HG02884 (cell line): ENCODE measurements at regions not wholly inside any gene's neighbourhood (a gene's known extent, or its start where the extent isn't known, plus 50 kb on each side); places are given as distances from the start of the nearest gene placed in this dataset.

ENCODE experiments used
- ATAC-seq: cut with Tn5 transposase; IDR thresholded peaks from one replicate; pipeline ENCODE4 v1.9.1; 2021; ENCODE audit warnings: mild to moderate bottlenecking, moderate library complexity; ENCODE audit not compliant: unreplicated experiment

DNA sequence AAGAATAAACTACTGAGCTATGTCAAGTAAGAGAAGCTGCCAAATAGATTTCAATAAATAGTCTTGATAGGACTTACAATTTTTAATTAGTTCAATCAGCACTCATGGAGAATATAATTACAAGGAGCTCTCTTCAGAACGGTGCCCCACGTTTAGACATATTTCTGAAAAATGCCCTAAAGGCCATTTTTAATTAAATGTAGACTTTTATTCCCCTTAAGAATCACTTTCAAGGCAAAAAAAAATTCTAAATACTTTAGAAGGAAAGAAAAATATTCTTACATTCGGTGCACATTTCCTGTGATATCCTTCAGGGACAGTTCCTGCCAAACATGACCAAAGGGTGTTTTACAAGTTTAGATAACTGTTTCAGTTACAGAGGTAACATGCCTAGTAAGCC lies 202.5 kb upstream of the CDH7 start:
- no peak for ATAC-seq

DNA sequence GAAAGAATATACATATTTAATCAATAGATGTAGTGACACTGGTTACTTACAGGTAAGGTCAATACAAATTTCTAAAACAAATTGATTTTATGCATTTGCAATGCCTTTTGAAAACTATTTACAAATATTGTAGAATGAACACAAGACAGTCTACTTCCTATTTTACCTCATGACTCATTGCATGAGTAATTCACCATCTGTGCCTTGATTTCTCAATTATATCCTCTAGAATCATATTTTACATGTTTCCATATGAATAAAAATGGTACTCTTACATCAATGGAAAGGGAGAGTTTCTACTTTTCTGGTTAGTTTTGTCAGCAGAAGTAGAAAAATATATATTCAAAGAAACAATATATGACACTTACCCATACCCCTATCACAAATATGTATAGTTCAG lies 203.8 kb upstream of the CDH7 start:
- ATAC-seq = no peak

DNA sequence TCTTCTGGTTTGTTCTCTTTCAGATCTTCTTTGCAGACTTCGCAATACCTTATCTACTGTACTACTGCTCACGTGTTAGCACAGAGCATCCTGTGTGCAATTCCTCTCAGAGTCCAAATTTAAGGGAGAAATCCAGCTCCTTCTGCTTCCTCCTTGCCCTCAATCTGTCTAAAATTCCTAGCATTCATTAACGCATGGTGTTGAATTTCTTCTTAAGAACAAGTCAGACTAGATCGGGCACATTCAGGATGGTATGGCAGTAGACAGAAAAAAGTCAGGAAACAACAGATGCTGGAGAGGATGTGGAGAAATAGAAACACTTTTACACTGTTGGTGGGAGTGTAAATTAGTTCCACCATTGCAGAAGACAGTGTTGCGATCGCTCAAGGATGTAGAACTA lies 206.1 kb upstream of the CDH7 start:
- no peak for ATAC-seq

DNA sequence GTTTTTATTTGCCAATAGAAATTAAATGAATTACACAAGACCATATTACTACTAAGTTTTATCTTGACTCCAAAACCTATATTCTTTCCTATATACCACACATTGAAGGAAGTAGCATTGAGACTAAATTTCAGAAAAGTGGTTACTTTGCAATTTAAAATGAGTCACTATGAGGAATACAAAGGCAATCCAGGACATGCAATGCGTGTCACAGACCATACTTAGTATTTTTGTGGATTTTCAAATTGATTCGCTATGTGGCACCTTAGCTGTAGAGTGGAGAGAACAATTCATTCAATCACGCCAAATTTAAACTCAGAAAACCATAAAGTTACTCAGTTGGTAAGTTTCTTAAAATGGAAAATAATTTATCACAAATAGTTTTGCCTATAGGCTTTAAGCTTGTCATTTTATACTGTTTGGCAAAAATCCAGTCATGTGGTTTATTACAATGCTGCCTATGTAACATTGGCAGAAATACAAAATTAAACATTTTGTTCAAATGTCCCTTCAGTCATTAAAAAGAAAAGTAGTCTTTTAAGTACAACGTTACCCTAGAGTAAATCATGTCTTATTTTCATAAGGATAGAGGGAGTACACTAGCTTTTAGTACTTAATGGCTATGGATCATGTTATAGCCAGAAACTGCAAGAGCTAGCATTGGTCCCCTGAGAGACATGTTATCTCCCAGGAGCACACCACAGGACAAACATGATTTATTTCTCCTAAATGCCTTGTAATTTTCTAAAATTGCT lies 222.8 kb upstream of the CDH7 start:
- ATAC-seq = no peak

DNA sequence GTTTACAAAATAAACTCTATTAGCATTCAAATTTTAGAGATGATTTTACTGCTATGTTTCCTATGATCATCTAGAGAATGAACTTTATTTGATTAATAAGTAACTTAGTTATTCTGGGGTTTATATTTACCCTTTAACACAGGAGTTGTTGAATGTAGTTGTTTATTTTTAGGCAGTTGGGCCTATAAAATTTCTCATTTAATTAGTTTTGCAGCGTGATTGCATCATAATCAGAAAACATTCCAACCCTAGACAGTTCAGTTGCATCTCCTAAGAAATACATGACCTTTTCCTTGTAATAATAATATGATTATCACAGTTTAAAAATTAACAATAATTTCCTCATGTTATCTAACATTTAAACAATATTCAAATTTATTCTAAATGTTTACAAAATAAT lies 224.7 kb upstream of the CDH7 start:
- ATAC-seq = no peak

DNA sequence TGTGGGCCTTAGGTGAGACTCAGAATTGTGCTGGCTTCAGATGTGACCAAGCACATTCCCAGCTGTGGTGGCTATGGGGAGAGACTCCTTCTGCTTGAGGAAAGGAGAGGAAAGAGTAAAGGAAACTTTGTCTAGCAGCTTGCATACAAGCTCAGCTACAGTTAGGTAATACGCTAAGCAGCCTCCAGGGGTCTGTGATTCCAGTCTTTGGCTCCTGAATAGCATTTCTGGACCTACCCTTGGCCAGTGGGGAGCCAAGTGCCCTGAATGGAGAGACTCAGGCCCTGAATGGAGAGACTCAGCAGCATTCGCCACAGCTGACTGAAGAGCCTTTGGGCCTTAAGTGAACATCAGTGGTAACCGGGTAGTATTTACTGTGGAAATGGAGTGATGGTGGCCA lies 227.4 kb upstream of the CDH7 start:
- ATAC-seq = no peak

DNA sequence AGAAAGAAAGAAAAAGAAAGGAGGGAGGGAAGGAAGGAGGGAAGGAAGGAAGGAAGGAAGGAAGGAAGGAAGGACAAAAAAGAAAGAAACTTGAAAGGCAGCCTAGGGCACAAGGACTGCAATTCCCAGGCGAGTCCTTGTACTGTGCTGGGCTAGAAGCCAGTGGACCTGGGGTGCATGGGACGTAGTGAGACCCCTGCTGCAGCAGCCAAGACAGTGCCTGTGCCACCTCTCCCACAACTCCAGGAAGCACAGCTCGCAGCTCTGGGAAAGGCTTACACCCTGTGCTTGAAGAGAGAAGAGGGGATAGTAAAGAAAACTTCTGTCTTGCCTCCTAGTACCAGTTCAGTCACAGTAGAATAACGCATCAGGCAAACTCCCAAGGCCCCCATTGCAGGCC lies 227.9 kb upstream of the CDH7 start:
- no peak for ATAC-seq

DNA sequence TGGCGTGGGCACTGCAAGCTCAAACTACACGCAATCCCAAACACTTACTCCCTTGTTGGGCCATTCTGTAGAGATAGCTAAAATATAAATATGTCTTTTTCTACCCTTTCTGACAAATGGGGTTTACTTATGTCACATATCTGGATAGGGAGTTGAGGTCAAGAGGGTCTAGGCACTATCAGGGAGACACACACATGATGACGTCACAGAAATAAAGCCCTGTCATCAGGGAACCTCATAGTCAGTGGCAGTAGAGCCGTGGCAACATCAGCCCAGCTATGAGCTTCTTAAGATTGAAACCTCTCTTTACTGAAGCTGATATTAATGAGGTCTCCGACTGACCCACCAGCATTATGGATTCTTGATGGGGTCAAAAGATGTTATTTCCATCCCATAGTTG lies 234.6 kb upstream of the CDH7 start:
- no peak for ATAC-seq

DNA sequence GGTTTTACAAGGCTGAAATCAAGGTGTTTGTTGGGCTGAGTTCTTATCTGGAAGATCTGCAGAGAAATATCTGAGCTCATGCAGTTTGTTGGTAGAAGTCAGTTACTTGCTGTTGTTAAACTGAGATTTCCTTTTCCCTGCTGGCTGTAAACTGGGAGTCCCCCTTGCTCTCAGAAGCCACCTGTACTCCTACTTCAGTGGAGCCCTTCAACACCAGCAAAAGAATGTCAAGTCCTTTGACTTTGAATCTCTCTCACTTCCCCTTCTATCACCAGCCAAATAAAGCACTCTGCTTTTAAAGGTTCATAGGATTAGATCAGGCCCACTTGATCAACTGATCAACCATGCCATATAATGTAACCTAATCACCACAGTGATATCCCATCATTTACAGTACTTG lies 252.2 kb upstream of the CDH7 start:
- ATAC-seq = no peak

DNA sequence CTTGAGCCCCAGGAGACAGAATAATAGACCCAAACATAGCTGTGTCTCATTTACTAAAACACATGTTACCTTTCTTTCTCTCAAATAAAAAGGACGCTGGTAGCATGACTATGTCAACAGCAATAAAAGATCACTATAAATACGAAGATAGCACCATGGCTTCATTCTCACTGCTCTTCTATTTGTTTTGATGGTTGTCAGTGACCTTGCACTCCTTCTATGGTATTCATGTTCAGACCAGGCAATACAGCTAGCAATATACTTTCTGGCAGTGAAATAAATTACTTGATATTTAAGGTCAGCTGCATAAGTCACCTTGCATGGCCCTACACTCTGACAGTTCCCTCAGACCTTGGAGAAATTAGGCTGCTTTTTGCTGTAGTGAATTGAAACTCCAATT lies 263.2 kb upstream of the CDH7 start:
- ATAC-seq = no peak

DNA sequence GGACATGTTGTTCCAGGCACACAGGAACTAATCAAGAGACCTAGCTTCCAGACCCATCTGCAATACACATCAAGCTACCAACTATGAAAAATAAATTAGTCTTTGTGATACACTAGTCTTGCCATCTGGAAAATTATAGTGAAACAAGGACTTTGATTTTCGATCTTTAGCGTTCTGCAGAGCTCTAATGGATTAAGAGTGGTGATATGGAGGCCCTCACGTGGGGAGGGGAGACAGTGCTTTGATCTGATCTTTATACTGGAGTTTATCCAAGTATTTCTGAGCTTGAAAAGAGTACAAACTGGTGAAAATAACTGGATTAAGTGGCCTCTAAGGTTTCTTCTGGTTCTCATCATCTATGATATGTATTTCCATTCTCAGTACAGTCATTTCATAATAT lies 273.4 kb upstream of the CDH7 start:
- ATAC-seq = no peak

DNA sequence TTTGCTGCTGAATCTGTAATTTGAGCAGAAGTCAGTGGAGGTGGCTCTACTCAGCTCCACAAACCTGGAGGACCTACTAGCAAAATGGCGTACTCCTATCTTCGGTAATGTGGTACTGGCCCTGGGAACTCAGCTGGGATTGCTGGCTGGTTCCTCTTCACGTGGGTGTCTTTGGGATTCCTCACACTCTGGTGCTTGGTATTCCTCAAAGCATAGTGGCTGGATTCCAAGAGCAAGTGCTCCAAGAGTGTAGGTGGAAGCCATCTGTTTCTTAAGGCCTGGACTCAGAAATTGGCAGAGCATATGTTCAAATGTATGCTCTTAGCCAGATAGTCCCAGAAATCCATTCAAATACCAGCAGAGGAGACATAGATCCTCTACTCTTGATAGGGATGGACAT lies 281.9 kb upstream of the CDH7 start:
- no peak for ATAC-seq

DNA sequence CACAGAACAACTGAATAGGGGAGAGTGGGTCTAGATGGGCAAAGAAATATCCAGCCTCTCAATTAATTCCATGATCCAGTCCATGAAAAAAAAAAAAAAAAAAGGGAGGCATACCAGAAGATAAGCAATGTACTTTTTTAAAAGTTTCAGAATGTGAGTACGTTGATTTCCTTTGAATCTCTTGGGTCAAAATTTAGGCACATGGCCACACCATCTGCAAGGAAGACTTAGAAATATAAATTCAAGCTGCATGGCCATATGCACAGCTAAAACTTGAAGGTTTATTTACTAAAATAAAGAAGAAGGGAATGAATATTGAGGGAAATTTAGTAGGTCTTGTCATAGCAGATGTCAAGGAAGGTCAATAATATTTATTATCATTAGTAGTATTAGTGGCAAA lies 286.5 kb upstream of the CDH7 start:
- no peak for ATAC-seq

DNA sequence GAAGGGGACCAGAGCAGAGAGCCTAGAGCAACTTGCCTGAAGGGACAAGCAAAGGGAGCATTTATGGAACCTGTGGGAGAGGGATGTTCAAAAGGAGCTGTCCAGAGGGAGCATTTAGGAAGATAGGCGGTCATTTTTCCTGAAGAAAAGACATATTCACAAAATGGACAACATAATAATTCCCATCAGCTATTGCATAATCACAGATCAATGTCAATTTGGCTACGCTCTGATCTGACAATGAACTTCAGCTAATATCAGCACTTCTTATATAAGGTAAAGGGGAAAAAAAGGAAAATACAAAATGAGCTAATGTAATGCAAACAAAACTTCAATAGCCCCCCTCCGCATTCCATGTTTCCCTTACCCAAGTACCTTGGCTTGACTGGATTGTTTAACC lies 291.1 kb upstream of the CDH7 start:
- no peak for ATAC-seq

DNA sequence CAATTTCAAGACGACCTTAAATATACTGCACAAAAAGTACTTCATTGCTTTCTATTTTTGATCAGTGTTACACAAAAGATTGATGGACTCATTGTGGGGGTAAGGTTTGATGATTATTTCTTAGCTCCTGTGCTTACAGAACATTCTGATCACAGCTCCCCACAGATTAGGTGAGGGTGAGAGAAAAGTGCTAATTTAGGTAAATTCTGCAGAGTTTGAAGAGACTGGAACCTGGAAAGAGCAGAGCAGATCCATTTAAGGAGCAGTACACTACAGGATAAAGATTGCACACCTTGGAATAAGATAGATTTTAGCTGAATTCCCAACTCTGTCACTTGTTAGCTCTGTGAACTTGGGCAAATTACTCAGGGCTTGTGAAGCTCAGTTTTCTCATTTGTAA lies 291.9 kb upstream of the CDH7 start:
- no peak for ATAC-seq

DNA sequence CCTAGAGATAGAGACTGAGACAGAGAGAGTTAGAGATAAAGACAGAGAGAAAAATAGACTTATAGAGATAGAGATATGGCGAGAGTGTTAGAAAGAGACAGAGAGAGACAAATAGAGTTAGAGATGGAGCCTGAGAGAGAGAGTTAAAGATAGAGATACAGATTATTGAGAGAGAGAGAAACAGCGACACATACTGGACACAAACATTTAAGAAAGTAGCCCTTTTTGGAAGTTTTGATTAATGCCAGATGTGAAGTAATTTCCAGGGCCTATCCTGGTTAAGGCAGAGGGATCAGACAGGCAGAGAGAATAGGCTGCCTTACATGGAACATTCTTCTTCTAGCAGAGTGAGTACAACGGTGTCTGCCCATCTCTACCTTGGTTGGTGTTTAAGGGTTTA lies 311.6 kb upstream of the CDH7 start:
- ATAC-seq = no peak

DNA sequence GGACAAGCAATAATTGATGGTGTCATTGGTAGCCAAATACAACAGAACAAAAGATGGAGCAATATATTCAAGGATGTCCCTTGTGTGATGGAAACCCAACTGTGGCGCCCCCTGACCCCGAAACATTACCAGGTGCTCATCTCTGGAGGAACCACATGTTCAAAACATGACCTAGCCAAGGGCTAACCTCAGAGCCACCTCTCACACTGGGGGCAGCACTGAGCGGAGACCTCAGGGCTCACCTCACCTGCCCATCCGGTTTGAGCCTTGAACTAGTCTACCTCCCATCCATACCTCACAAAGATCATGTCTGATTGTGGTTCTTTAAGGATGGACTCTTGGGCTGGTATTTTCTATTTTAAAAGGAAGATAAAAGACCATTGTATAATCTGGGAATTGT lies 314.4 kb upstream of the CDH7 start:
- ATAC-seq = no peak

DNA sequence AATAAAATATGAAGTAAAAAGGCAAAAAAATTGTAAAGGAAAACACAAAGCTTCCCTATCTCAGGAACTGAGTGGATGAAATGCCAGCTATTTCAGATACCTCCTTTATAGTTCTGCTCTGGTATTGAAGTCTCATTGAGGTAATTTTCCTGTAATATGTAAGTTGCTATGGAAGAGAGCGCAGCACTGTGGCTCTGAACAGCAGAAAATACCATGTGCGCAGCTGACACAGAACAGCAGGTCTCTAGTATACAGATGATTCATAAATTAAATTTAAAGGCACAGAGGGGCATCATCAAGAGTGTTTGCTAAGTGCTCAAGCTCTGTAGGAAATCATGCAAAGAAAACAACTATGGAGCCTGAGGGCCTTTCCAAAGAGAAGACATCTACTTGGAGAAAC lies 315.3 kb upstream of the CDH7 start:
- ATAC-seq = no peak

DNA sequence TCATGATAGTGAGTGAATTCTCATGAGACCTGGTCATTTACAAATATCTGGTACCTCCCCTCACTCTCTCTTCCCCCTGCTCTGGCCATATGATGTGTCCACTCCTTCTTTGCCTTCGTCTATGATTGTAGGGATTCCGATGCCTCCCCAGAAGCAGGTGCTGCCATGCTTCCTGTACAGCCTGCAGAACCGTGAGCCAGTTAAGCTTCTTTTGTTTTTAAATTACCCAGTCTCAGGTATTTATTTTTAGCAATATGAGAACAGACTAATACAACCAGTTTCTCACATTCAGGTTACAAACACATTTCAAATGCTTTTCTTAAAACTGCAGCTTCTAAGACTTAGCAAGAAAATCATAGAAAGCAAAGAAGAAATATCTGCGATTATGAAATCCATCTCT lies 321.2 kb upstream of the CDH7 start:
- ATAC-seq = no peak

DNA sequence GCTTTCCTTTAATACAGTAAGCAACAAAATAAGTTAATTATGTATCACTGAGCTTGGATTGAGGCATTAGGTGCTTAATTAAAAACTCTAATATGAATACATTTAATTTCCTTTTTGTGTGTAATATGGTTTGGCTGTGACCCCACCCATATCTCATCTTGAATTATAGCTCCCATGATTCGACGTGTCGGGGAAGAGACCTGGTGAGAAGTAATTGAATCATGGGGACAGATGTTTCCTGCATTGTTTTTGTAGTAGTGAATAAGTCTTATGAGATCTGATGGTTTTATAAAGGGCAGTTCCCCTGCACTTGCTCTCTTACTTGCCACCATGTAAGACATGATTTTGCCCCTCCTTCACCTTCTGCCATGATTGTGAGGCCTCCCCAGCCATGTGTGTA lies 325.4 kb upstream of the CDH7 start:
- ATAC-seq = no peak

DNA sequence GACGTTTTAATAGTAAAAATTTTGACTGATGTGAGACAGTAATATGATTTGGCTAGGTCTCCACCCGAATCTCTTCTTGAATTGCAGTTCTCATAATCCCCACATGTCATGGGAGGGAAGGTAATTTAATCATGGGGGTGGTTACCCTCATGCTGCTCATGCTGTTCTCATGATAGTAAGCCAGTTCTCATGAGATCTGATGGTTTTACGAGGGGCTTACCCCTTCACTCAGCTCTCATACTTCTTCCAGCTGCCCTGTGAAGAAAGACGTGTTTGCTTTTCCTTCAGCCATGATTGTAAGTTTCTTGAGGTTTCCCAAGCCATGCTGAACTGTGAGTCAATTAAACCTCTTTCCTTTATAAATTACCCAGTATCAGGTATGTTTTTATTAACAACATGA lies 327.0 kb upstream of the CDH7 start:
- ATAC-seq = no peak

DNA sequence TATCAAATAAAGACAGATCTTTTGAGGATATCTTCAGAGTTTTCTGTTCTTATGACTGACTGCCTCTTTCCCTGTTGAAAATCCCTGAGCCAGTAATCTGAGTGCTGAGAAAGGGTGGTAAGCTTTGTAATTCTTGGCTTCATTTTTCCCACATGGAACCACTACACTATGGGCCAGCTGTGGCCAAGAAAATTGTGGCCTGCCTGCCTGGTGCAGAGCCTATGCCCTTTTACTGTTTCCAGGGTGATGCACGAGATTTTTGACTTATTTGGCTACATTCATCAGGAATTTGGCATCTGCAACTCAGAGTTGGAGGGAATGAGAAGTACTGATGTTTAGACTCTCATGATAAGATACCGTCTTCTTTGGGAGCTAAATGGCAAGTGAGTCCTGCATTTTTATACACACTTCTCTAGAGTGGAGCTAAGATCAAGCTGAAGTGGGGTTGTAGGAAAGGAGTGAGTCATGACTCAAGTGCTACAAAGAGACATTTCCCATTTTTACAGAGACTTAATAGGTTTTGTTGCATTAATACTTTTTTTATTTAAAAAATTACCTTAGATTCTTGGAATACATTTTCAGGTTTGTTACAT lies 328.2 kb upstream of the CDH7 start:
- no peak for ATAC-seq

DNA sequence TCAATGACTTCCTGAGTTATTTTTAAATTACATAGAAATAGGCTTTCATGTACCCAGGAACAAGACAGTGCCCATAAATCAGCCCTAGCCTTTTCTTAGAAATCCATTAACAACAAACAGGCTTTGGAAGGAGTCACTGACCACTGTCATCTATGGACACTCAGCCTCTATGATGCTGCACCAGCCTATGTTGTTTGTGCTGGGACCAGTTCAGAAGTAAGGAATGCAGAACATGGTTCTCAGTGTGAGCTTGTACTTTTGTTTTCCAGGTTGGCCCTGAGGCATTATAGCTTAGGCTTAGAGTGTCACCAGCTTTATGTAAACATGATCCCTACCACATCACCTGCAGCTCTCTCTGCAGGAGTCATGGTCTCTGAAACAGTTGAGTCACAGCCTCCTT lies 335.7 kb upstream of the CDH7 start:
- no peak for ATAC-seq
